BJ (cell line): ENCODE measurements at regions not wholly inside any gene's neighbourhood (a gene's known extent, or its start where the extent isn't known, plus 50 kb on each side); places are given as distances from the start of the nearest gene placed in this dataset.

Experiments
- CTCF ChIA-PET: fragments of 350-600 bp; formaldehyde crosslinking; extraction: SDS; loops from one replicate; lab custom pipeline; 2021; ENCODE audit warnings: antibody characterized with exemption, inconsistent platforms; lab: Yijun Ruan, JAX
- POLR2A ChIA-PET: fragments of 300-600 bp; sonication (Branson Sonifier 250); formaldehyde crosslinking; extraction: SDS; loops from one replicate; lab custom pipeline; 2021; ENCODE audit warnings: antibody characterized with exemption; lab: Charles Lee
- DNase-seq: peaks from one replicate; pipeline ENCODE4 v3.0.0-alpha.2; 2011; ENCODE audit warnings: low read depth
- H3K27me3 ChIP-seq: 2 replicates; pipeline ENCODE4 v1.6.0; 2011; ENCODE audit warnings: low read length; ENCODE audit not compliant: control insufficient read depth, insufficient read depth
- H3K36me3 ChIP-seq: 2 replicates; pipeline ENCODE4 v1.5.1; 2011; ENCODE audit warnings: low read length; ENCODE audit not compliant: control insufficient read depth, insufficient read depth
- H3K4me3 ChIP-seq: 2 replicates; pipeline ENCODE4 v1.5.1; 2011; ENCODE audit warnings: low read depth, mild to moderate bottlenecking, control low read depth, low read length
- CTCF ChIP-seq: IDR thresholded peaks from 2 replicates; pipeline ENCODE4 v1.5.1; 2011; ENCODE audit warnings: low read depth, mild to moderate bottlenecking, control low read depth, inconsistent platforms, low read length, moderate library complexity; ENCODE audit not compliant: insufficient read depth

DNA sequence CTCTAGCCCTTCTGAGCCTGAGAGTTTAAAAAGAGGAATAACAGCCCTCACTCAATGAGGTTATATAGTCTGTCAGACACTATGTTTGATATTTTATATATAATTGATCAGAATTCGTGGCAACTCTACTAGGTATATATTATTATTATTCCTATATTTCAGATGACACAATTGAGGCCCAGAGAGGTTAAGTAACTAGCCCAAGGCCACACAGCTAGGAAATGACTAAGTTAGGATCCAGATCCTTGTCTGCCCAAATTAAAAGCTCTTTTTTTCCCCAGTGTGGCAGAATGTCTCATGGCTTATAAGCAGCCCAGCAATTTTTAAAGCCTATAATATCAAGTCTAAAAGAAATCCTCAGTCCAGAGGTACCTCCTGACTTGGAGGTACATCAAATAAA is 1119.9 kb upstream of the AUTS2 start:
- ChIA-PET POLR2A (no interaction called here), CTCF (no interaction called here)
- H3K4me3 ChIP-seq = no peak overlapping the region
- DNase-seq = no peak
- no peaks in the 10 kb centered on the region for H3K36me3 ChIP-seq
- no peaks in the 10 kb centered on the region for H3K27me3 ChIP-seq
- no peak for TF ChIP-seq CTCF

- ChIA-PET POLR2A (no interaction called here), CTCF (no interaction called here)
- no peaks in the 10 kb centered on the region for H3K27me3 ChIP-seq
- no peak for TF ChIP-seq CTCF
- no peak for DNase-seq
- no peak overlapping the region for H3K4me3 ChIP-seq
- H3K36me3 ChIP-seq = no peaks in the 10 kb centered on the region
These were observed 1115.5 kb upstream of the AUTS2 start for GRCh38 chr7:68482800-68483199.

DNA sequence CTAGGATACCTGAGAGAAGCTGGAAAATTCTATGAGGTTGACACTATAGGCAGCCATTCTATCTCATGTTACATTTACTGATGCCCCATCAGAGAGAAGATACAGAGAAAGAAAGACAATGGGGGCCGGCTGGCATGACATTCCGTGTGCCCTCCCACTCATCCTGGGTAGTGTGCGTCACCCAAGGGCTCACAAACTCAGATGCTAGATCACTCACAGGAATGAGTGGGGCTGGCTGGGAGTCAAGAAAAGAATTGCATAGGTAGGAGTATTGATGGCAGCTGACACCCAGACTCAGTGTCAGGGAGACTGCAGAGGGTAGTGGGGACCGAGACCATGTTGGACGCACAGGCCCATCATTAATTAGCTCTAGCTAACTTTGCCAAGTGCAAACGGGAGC is 1113.5 kb upstream of the AUTS2 start:
- ChIA-PET CTCF (no interaction called here), POLR2A (no interaction called here)
- no peaks in the 10 kb centered on the region for H3K36me3 ChIP-seq
- DNase-seq = no peak
- no peaks in the 10 kb centered on the region for H3K27me3 ChIP-seq
- H3K4me3 ChIP-seq = no peak overlapping the region
- no peak for TF ChIP-seq CTCF

GRCh38 chr7:68485253-68485917 is 1112.9 kb upstream of the AUTS2 start:
- CTCF ChIA-PET = no interaction called here
- H3K4me3 ChIP-seq = no peak overlapping the region
- no peak for TF ChIP-seq CTCF

DNA sequence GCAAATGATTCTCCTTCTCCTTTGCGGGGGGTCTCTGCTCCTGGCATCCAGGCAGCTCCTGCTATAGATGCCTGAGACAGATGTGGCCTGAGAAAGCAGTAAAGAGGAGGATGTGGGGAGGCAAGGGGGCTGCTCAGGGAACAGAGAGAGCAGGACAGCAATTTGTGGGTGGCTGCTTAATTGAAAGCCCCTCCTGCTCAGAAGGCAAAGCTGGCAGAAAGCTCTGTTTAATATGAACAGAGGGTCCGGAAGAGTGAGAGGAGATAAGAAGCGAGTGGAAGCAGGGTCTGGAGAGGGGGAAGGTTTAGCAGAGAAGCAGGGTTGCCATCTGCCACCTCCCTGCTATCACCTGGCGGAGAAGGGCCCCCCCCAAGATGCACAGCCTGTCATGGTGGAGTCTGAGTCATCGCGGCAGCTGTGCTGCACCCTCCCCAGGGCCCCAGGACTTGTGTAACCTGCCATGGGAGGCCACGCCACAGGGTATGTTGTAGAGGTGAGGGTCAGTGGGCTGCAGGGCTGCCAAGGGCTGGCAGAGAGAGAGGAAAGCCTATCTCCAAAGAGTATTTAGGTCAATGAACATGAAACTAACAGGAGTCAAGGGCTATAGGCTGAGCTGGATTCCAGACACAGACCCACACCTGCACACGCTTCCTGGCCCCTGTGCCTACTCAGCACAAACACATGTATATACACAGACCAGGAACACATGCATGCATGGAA is 1109.8 kb upstream of the AUTS2 start:
- no peak for DNase-seq
- CTCF ChIA-PET = no interaction called here

More at GRCh38 chr7:68485253-68485917, 1112.9 kb upstream of the AUTS2 start:
- no peaks in the 10 kb centered on the region for H3K27me3 ChIP-seq
- H3K36me3 ChIP-seq = no peaks in the 10 kb centered on the region
- no peak for DNase-seq
- POLR2A ChIA-PET = no interaction called here

More for the DNA sequence above, 1109.8 kb upstream of the AUTS2 start:
- Histone ChIP-seq H3K4me3 (no peak overlapping the region), H3K36me3 (no peaks in the 10 kb centered on the region), H3K27me3 (no peaks in the 10 kb centered on the region)
- TF ChIP-seq CTCF = no peak
- POLR2A ChIA-PET = no interaction called here
